Endodermal cell (in vitro differentiated cells): ENCODE measurements at regions not wholly inside any gene's neighbourhood (a gene's known extent, or its start where the extent isn't known, plus 50 kb on each side); places are given as distances from the start of the nearest gene placed in this dataset.
"Not testable (repeated sequence)": the region's sequence is repeated elsewhere in the genome, so short reads cannot be mapped to it uniquely, and the experiment has no call there.

Experiments
- DNase-seq: peaks from one replicate; pipeline ENCODE4 v3.0.0-alpha.2; 2017
- H3K27ac ChIP-seq: 2 replicates; pipeline ENCODE4 v1.5.1; 2013; ENCODE audit warnings: mild to moderate bottlenecking, low read depth, low read length, moderate library complexity
- H3K27me3 ChIP-seq: 2 replicates; pipeline ENCODE4 v1.6.1; 2013; ENCODE audit warnings: mild to moderate bottlenecking, low read length, moderate library complexity; ENCODE audit not compliant: insufficient read depth, control insufficient read depth, poor library complexity, severe bottlenecking
- H3K36me3 ChIP-seq: 2 replicates; pipeline ENCODE4 v1.7.0; 2013; ENCODE audit warnings: mild to moderate bottlenecking, low read length, moderate library complexity; ENCODE audit not compliant: control insufficient read depth, insufficient read depth
- H3K4me1 ChIP-seq: one replicate; pipeline ENCODE4 v1.7.0; 2013; ENCODE audit warnings: low read length; ENCODE audit not compliant: control insufficient read depth, insufficient read depth
- H3K4me3 ChIP-seq: 2 replicates; pipeline ENCODE4 v1.5.1; 2013; ENCODE audit warnings: mild to moderate bottlenecking, low read length, moderate library complexity
- H3K9ac ChIP-seq: 2 replicates; pipeline ENCODE4 v1.6.1; 2013; ENCODE audit warnings: mild to moderate bottlenecking, low read length, moderate library complexity; ENCODE audit not compliant: poor library complexity, severe bottlenecking; ENCODE audit errors: extremely low read depth
- H3K9me3 ChIP-seq: 2 replicates; pipeline ENCODE4 v1.6.1; 2013; ENCODE audit warnings: mild to moderate bottlenecking, low read length, moderate library complexity; ENCODE audit not compliant: control insufficient read depth
- H3K27ac Mint-ChIP-seq: 2 replicates; pipeline ENCODE4 v1.8.0; 2020; ENCODE audit warnings: mixed read lengths
- H3K27me3 Mint-ChIP-seq: 2 replicates; pipeline ENCODE4 v1.8.0; 2021; ENCODE audit warnings: mild to moderate bottlenecking, mixed read lengths; ENCODE audit not compliant: insufficient read depth
- H3K36me3 Mint-ChIP-seq: 2 replicates; pipeline ENCODE4 v1.8.0; 2020; ENCODE audit warnings: low read depth, mixed read lengths
- H3K4me1 Mint-ChIP-seq: 2 replicates; pipeline ENCODE4 v1.8.0; 2020; ENCODE audit warnings: mixed read lengths
- H3K4me3 Mint-ChIP-seq: 2 replicates; pipeline ENCODE4 v1.8.0; 2020; ENCODE audit warnings: mild to moderate bottlenecking, moderate library complexity, mixed read lengths
- H3K9me3 Mint-ChIP-seq: 2 replicates; pipeline ENCODE4 v1.8.0; 2020; ENCODE audit warnings: mild to moderate bottlenecking, mixed read lengths
- WGBS, 2 experiments: methylation state at CpG; one replicate each; pipeline versions ENCODE4 v1.1.5 to v1.1.7; 2013; ENCODE audit warnings: missing lambda C conversion rate in 2 of 2, mixed read lengths in 1 of 2; ENCODE audit not compliant: insufficient coverage in 1 of 2, insufficient read length in 1 of 2; 5-methylcytosine and 5-hydroxymethylcytosine counted together

DNA sequence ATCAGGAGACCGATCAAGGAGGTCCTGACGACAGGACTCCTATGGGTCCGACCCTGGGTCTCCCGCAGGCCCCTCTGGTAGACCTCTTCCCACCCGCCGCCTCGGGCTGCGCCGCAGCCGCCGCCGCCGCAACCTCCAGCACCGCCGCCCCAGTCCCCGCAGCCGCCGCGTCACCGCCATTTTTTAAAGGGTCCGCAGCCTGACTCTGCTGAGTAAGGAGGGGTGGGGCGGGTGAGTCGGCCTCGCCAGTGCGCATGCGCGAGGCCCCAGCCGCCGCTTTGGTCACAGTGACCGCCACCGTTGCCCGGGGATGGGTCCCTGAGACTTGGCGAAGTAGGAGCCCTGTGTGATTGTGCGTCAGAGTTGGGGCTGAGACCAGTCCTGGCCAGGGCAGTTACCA lies 1401.9 kb upstream of the PCDH10 start:
- H3K9ac ChIP-seq, H3K4me3 Mint-ChIP-seq, H3K4me3 ChIP-seq, H3K36me3 Mint-ChIP-seq, H3K27ac ChIP-seq, H3K4me1 ChIP-seq, H3K36me3 ChIP-seq, H3K27me3 Mint-ChIP-seq, H3K4me1 Mint-ChIP-seq, H3K9me3 ChIP-seq, H3K27me3 ChIP-seq, H3K27ac Mint-ChIP-seq, DNase-seq: not testable (repeated sequence)
- peaks cover 17% of the 10 kb centered on the region for H3K9me3 Mint-ChIP-seq
- 93% methylated on average over 15 of the region's 34 CpGs; no CpG with 5 or more reads in 1 of the 2 experiments for WGBS, 2 experiments

DNA sequence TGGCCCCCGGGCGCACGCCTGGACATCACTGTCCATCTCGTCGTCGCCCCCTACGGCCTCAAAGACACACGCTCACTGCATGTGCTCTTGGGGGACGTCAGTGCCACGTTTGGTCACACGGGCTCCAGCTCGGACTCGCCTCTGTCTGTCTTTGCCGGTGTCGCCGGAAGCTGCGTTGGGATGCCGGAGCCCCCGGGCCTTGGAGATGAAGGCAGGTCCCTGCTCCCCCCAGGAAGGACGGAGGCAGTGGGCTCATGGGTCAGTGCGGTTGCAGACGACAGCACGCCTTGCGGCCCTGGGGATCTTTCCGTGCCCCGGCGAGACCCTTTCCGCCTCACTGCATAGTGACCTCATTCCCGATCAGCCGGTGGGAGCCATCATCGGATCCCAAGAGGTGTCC lies 1399.9 kb upstream of the PCDH10 start:
- H3K27ac ChIP-seq, H3K9me3 ChIP-seq, H3K27ac Mint-ChIP-seq, H3K4me3 ChIP-seq, H3K36me3 ChIP-seq, H3K27me3 Mint-ChIP-seq, H3K9ac ChIP-seq, H3K4me1 ChIP-seq, H3K9me3 Mint-ChIP-seq, H3K36me3 Mint-ChIP-seq, H3K27me3 ChIP-seq, H3K4me1 Mint-ChIP-seq, DNase-seq, H3K4me3 Mint-ChIP-seq: not testable (repeated sequence)
- 92% methylated on average over 10 of the region's 31 CpGs; no CpG with 5 or more reads in 1 of the 2 experiments for WGBS, 2 experiments

DNA sequence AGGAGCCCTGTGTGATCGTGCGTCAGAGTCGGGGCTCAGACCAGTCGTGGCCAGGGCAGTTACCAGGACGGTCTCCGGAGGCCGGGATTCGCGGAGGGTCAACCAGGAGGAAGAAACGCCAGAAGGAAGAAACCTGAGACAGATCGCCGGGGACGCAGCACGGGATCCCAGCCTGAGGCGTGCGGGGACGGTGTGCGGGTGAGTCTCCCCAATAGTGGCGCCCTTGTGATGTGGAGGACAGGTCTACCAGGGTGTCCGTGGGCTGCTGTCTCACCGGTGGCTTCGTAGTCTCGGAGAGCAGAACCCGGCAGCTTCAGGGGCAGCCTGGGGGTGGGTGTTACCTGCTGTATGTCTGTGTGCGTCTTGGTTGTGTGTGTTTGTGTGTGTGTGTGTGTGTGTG lies 1399.1 kb upstream of the PCDH10 start:
- not testable (repeated sequence) for H3K27me3 ChIP-seq, H3K4me1 Mint-ChIP-seq, H3K4me3 ChIP-seq, H3K36me3 ChIP-seq, H3K4me3 Mint-ChIP-seq, H3K27ac Mint-ChIP-seq, H3K27ac ChIP-seq, H3K27me3 Mint-ChIP-seq, H3K9me3 Mint-ChIP-seq, H3K36me3 Mint-ChIP-seq, H3K4me1 ChIP-seq, DNase-seq, H3K9me3 ChIP-seq, H3K9ac ChIP-seq
- 86 to 89% methylated on average over 15 to 21 of the region's 25 CpGs for WGBS, 2 experiments

GRCh38 chr4:131750469-131750868 lies 1398.6 kb upstream of the PCDH10 start:
- WGBS, 2 experiments = 92 to 94% methylated on average over 14 to 19 of the region's 31 CpGs
- not testable (repeated sequence) for H3K27ac ChIP-seq, DNase-seq, H3K36me3 ChIP-seq, H3K36me3 Mint-ChIP-seq, H3K4me1 ChIP-seq, H3K9ac ChIP-seq, H3K27ac Mint-ChIP-seq, H3K4me3 Mint-ChIP-seq, H3K9me3 Mint-ChIP-seq, H3K27me3 ChIP-seq, H3K4me1 Mint-ChIP-seq, H3K4me3 ChIP-seq, H3K9me3 ChIP-seq, H3K27me3 Mint-ChIP-seq

GRCh38 chr4:131762234-131762633 lies 1386.9 kb upstream of the PCDH10 start:
- H3K9me3 Mint-ChIP-seq, H3K27me3 Mint-ChIP-seq: not testable (repeated sequence)
- no CpG with 5 or more reads among the region's 35 CpGs for WGBS, 2 experiments

More at GRCh38 chr4:131762234-131762633, 1386.9 kb upstream of the PCDH10 start:
- H3K4me3 ChIP-seq, H3K27ac ChIP-seq, H3K36me3 Mint-ChIP-seq, H3K9ac ChIP-seq, H3K36me3 ChIP-seq, H3K9me3 ChIP-seq, H3K4me1 Mint-ChIP-seq, DNase-seq, H3K4me3 Mint-ChIP-seq, H3K27ac Mint-ChIP-seq, H3K27me3 ChIP-seq, H3K4me1 ChIP-seq: not testable (repeated sequence)
